ENCODE measurements at regions not wholly inside any gene's neighbourhood (a gene's known extent, or its start where the extent isn't known, plus 50 kb on each side); places are given as distances from the start of the nearest gene placed in this dataset.

GRCh38 chr9:80143899-80144298 lies 572.1 kb downstream of the TLE4 start:
- H3K27ac Mint-ChIP-seq (ENCODE audit: unreplicated experiment), result no peak overlapping the region
- no peaks in the 10 kb centered on the region for H3K36me3 Mint-ChIP-seq (ENCODE audit: unreplicated experiment)
- no peak for TF ChIP-seq CTCF (IDR thresholded peaks at IDR 0.05; ENCODE audit: partially characterized antibody, unreplicated experiment)
- H3K9me3 Mint-ChIP-seq (ENCODE audit: unreplicated experiment), result no peaks in the 10 kb centered on the region
- H3K4me3 Mint-ChIP-seq (ENCODE audit: unreplicated experiment), result no peak overlapping the region
- peaks cover 19% of the 10 kb centered on the region for H3K4me1 Mint-ChIP-seq (ENCODE audit: low read depth, unreplicated experiment)
- DNase-seq, result no peak
- no peaks in the 10 kb centered on the region for H3K27me3 Mint-ChIP-seq (ENCODE audit: unreplicated experiment)

GRCh38 chr9:80134487-80134886 lies 562.7 kb downstream of the TLE4 start:
- no peak overlapping the region for H3K27ac Mint-ChIP-seq (ENCODE audit: unreplicated experiment)
- H3K4me1 Mint-ChIP-seq (ENCODE audit: low read depth, unreplicated experiment), result no peaks in the 10 kb centered on the region
- peaks cover 1% of the 10 kb centered on the region for H3K9me3 Mint-ChIP-seq (ENCODE audit: unreplicated experiment)
- H3K36me3 Mint-ChIP-seq (ENCODE audit: unreplicated experiment), result no peaks in the 10 kb centered on the region
- no peak for DNase-seq
- no peak for TF ChIP-seq CTCF (IDR thresholded peaks at IDR 0.05; ENCODE audit: partially characterized antibody, unreplicated experiment)
- no peak overlapping the region for H3K4me3 Mint-ChIP-seq (ENCODE audit: unreplicated experiment)
- no peaks in the 10 kb centered on the region for H3K27me3 Mint-ChIP-seq (ENCODE audit: unreplicated experiment)

GRCh38 chr9:80131627-80132026 lies 559.9 kb downstream of the TLE4 start:
- Mint-ChIP-seq H3K4me3 (ENCODE audit: unreplicated experiment) (no peak overlapping the region), H3K4me1 (ENCODE audit: low read depth, unreplicated experiment) (no peaks in the 10 kb centered on the region), H3K36me3 (ENCODE audit: unreplicated experiment) (no peaks in the 10 kb centered on the region), H3K27ac (ENCODE audit: unreplicated experiment) (no peak overlapping the region), H3K9me3 (ENCODE audit: unreplicated experiment) (no peaks in the 10 kb centered on the region), H3K27me3 (ENCODE audit: unreplicated experiment) (no peaks in the 10 kb centered on the region)
- TF ChIP-seq CTCF (IDR thresholded peaks at IDR 0.05; ENCODE audit: partially characterized antibody, unreplicated experiment), result no peak
- DNase-seq, result no peak

GRCh38 chr9:80127920-80128319 lies 556.2 kb downstream of the TLE4 start:
- no peak for DNase-seq
- Mint-ChIP-seq H3K9me3 (ENCODE audit: unreplicated experiment) (no peaks in the 10 kb centered on the region), H3K36me3 (ENCODE audit: unreplicated experiment) (no peaks in the 10 kb centered on the region), H3K4me3 (ENCODE audit: unreplicated experiment) (no peak overlapping the region), H3K4me1 (ENCODE audit: low read depth, unreplicated experiment) (no peaks in the 10 kb centered on the region), H3K27ac (ENCODE audit: unreplicated experiment) (no peak overlapping the region), H3K27me3 (ENCODE audit: unreplicated experiment) (peaks cover 1% of the 10 kb centered on the region)
- no peak for TF ChIP-seq CTCF (IDR thresholded peaks at IDR 0.05; ENCODE audit: partially characterized antibody, unreplicated experiment)

- Mint-ChIP-seq H3K27me3 (ENCODE audit: unreplicated experiment) (peaks cover 1% of the 10 kb centered on the region), H3K9me3 (ENCODE audit: unreplicated experiment) (no peaks in the 10 kb centered on the region), H3K27ac (ENCODE audit: unreplicated experiment) (no peak overlapping the region), H3K36me3 (ENCODE audit: unreplicated experiment) (no peaks in the 10 kb centered on the region), H3K4me1 (ENCODE audit: low read depth, unreplicated experiment) (no peaks in the 10 kb centered on the region), H3K4me3 (ENCODE audit: unreplicated experiment) (no peak overlapping the region)
- TF ChIP-seq CTCF (IDR thresholded peaks at IDR 0.05; ENCODE audit: partially characterized antibody, unreplicated experiment), result no peak
- no peak for DNase-seq
Observed at GRCh38 chr9:80125731-80126264, 554.0 kb downstream of the TLE4 start.
